Esophagus muscularis mucosa (tissue), 4 donors: ENCODE measurements at regions not wholly inside any gene's neighbourhood (a gene's known extent, or its start where the extent isn't known, plus 50 kb on each side); places are given as distances from the start of the nearest gene placed in this dataset.
"Not testable (repeated sequence)": the region's sequence is repeated elsewhere in the genome, so short reads cannot be mapped to it uniquely, and the experiment has no call there.

Source experiments
- EP300 ChIP-seq: sonication (generic); formaldehyde crosslinking; IDR thresholded peaks from one replicate; pipeline ENCODE4 v1.6.1; 2017; ENCODE audit warnings: antibody characterized with exemption
- POLR2A ChIP-seq: fragments of 450-650 bp; IDR thresholded peaks from one replicate; pipeline ENCODE4 v1.6.1; 2017; ENCODE audit warnings: antibody characterized with exemption, moderate library complexity, mild to moderate bottlenecking, low read depth
- TF ChIP-seq, protein P1 (sequence below), 3 experiments: fragments of 200-600 bp in 2 of 3; fragments of 450-650 bp in 1 of 3; sonication (generic) in 2 of 3; IDR thresholded peaks; one replicate each; pipeline ENCODE4 v1.5.1; 2017 to 2019; ENCODE audit warnings: antibody characterized with exemption in 3 of 3, mild to moderate bottlenecking in 2 of 3, moderate library complexity in 1 of 3

DNA sequence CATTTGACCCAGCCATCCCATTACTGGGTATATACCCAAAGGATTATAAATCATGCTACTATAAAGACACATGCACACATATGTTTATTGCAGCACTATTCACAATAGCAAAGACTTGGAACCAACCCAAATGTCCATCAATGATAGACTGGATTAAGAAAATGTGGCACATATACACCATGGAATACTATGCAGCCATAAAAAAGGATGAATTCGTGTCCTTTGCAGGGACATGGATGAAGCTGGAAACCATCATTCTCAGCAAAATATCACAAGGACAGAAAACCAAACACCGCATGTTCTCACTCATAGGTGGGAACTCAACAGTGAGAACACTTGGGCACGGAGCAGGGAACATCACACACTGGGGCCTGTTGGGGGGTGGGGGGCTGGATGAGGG lies 290.0 kb upstream of the HNRNPA3 start:
- TF ChIP-seq, protein P1, sequence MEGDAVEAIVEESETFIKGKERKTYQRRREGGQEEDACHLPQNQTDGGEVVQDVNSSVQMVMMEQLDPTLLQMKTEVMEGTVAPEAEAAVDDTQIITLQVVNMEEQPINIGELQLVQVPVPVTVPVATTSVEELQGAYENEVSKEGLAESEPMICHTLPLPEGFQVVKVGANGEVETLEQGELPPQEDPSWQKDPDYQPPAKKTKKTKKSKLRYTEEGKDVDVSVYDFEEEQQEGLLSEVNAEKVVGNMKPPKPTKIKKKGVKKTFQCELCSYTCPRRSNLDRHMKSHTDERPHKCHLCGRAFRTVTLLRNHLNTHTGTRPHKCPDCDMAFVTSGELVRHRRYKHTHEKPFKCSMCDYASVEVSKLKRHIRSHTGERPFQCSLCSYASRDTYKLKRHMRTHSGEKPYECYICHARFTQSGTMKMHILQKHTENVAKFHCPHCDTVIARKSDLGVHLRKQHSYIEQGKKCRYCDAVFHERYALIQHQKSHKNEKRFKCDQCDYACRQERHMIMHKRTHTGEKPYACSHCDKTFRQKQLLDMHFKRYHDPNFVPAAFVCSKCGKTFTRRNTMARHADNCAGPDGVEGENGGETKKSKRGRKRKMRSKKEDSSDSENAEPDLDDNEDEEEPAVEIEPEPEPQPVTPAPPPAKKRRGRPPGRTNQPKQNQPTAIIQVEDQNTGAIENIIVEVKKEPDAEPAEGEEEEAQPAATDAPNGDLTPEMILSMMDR (IDR thresholded peaks at IDR 0.05), result not testable (repeated sequence)
- TF ChIP-seq EP300, POLR2A: not testable (repeated sequence)
